ENCODE measurements at regions not wholly inside any gene's neighbourhood (a gene's known extent, or its start where the extent isn't known, plus 50 kb on each side); places are given as distances from the start of the nearest gene placed in this dataset.

- TF ChIP-seq, protein P1, sequence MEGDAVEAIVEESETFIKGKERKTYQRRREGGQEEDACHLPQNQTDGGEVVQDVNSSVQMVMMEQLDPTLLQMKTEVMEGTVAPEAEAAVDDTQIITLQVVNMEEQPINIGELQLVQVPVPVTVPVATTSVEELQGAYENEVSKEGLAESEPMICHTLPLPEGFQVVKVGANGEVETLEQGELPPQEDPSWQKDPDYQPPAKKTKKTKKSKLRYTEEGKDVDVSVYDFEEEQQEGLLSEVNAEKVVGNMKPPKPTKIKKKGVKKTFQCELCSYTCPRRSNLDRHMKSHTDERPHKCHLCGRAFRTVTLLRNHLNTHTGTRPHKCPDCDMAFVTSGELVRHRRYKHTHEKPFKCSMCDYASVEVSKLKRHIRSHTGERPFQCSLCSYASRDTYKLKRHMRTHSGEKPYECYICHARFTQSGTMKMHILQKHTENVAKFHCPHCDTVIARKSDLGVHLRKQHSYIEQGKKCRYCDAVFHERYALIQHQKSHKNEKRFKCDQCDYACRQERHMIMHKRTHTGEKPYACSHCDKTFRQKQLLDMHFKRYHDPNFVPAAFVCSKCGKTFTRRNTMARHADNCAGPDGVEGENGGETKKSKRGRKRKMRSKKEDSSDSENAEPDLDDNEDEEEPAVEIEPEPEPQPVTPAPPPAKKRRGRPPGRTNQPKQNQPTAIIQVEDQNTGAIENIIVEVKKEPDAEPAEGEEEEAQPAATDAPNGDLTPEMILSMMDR (IDR thresholded peaks at IDR 0.05) = no peak
- no peak for TF ChIP-seq ZFX (IDR thresholded peaks at IDR 0.05; ENCODE audit: borderline replicate concordance)
Observed at GRCh38 chr10:52946486-52946885, 173.9 kb upstream of the MBL2 start.

All from 22Rv1 (cell line).